HepG2 (cell line): ENCODE measurements at regions not wholly inside any gene's neighbourhood (a gene's known extent, or its start where the extent isn't known, plus 50 kb on each side); places are given as distances from the start of the nearest gene placed in this dataset.

Experiments used
- E2F5 ChIP-seq: sonication (generic); formaldehyde crosslinking; conservative IDR thresholded peaks from 2 replicates; pipeline ENCODE4 v1.4.0; 2020; ENCODE audit warnings: missing genetic modification reagents
- FOXP4 ChIP-seq: sonication (generic); formaldehyde crosslinking; IDR thresholded peaks from 2 replicates; pipeline ENCODE4 v1.4.0; 2020; ENCODE audit warnings: missing genetic modification reagents
- ISL2 ChIP-seq: sonication (generic); formaldehyde crosslinking; IDR thresholded peaks from 2 replicates; pipeline ENCODE4 v1.5.0; 2020; ENCODE audit warnings: missing genetic modification reagents
- MTERF4 ChIP-seq: sonication (generic); formaldehyde crosslinking; IDR thresholded peaks from 2 replicates; pipeline ENCODE4 v1.8.0; 2023; ENCODE audit warnings: mild to moderate bottlenecking, missing genetic modification reagents
- PAX8 ChIP-seq: sonication (generic); formaldehyde crosslinking; IDR thresholded peaks from 2 replicates; pipeline ENCODE4 v1.8.0; 2022; ENCODE audit warnings: mild to moderate bottlenecking, missing genetic modification reagents, borderline replicate concordance
- ZNF512 ChIP-seq: sonication (generic); formaldehyde crosslinking; IDR thresholded peaks from 2 replicates; pipeline ENCODE4 v1.4.0; 2020; ENCODE audit warnings: mild to moderate bottlenecking, missing genetic modification reagents
- ZSCAN30 ChIP-seq: sonication (generic); formaldehyde crosslinking; IDR thresholded peaks from 2 replicates; pipeline ENCODE4 v1.5.0; 2020; ENCODE audit warnings: mild to moderate bottlenecking, missing genetic modification reagents
- TF ChIP-seq, protein P1 (sequence below): sonication (generic); formaldehyde crosslinking; IDR thresholded peaks from 2 replicates; pipeline ENCODE4 v1.4.0; 2020; ENCODE audit warnings: missing genetic modification reagents
- TF ChIP-seq, protein P2 (sequence below): sonication (generic); formaldehyde crosslinking; IDR thresholded peaks from 2 replicates; pipeline ENCODE4 v1.4.0; 2020; ENCODE audit warnings: mild to moderate bottlenecking, missing genetic modification reagents, borderline replicate concordance

GRCh38 chr1:63223426-63223825 is 98.9 kb upstream of the FOXD3 start (continued):
- TF ChIP-seq, protein P1, sequence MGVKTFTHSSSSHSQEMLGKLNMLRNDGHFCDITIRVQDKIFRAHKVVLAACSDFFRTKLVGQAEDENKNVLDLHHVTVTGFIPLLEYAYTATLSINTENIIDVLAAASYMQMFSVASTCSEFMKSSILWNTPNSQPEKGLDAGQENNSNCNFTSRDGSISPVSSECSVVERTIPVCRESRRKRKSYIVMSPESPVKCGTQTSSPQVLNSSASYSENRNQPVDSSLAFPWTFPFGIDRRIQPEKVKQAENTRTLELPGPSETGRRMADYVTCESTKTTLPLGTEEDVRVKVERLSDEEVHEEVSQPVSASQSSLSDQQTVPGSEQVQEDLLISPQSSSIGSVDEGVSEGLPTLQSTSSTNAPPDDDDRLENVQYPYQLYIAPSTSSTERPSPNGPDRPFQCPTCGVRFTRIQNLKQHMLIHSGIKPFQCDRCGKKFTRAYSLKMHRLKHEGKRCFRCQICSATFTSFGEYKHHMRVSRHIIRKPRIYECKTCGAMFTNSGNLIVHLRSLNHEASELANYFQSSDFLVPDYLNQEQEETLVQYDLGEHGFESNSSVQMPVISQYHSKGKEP (CRISPR knock-in tag) = no peak
- TF ChIP-seq ISL2 (no peak), PAX8 (no peak), FOXP4 (CRISPR knock-in tag) (no peak), E2F5 (CRISPR knock-in tag) (no peak), MTERF4 (CRISPR knock-in tag) (no peak), ZSCAN30 (no peak), ZNF512 (CRISPR knock-in tag) (no peak)
- TF ChIP-seq, protein P2, sequence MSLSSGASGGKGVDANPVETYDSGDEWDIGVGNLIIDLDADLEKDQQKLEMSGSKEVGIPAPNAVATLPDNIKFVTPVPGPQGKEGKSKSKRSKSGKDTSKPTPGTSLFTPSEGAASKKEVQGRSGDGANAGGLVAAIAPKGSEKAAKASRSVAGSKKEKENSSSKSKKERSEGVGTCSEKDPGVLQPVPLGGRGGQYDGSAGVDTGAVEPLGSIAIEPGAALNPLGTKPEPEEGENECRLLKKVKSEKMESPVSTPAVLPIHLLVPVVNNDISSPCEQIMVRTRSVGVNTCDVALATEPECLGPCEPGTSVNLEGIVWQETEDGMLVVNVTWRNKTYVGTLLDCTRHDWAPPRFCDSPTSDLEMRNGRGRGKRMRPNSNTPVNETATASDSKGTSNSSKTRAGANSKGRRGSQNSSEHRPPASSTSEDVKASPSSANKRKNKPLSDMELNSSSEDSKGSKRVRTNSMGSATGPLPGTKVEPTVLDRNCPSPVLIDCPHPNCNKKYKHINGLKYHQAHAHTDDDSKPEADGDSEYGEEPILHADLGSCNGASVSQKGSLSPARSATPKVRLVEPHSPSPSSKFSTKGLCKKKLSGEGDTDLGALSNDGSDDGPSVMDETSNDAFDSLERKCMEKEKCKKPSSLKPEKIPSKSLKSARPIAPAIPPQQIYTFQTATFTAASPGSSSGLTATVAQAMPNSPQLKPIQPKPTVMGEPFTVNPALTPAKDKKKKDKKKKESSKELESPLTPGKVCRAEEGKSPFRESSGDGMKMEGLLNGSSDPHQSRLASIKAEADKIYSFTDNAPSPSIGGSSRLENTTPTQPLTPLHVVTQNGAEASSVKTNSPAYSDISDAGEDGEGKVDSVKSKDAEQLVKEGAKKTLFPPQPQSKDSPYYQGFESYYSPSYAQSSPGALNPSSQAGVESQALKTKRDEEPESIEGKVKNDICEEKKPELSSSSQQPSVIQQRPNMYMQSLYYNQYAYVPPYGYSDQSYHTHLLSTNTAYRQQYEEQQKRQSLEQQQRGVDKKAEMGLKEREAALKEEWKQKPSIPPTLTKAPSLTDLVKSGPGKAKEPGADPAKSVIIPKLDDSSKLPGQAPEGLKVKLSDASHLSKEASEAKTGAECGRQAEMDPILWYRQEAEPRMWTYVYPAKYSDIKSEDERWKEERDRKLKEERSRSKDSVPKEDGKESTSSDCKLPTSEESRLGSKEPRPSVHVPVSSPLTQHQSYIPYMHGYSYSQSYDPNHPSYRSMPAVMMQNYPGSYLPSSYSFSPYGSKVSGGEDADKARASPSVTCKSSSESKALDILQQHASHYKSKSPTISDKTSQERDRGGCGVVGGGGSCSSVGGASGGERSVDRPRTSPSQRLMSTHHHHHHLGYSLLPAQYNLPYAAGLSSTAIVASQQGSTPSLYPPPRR (CRISPR knock-in tag) = no peak
